Psoas muscle (tissue), 7 donors: ENCODE measurements at regions not wholly inside any gene's neighbourhood (a gene's known extent, or its start where the extent isn't known, plus 50 kb on each side); places are given as distances from the start of the nearest gene placed in this dataset.

Source experiments
- ATAC-seq, 4 donors: fragments of 200-7000 bp; cut with Tn5 transposase; one replicate each; pipeline ENCODE4 v1.9.1; 2020; ENCODE audit warnings: moderate library complexity in 3 of 4, mild to moderate bottlenecking in 2 of 4
- DNase-seq, 2 donors: peaks; one replicate each; pipeline ENCODE4 v3.0.0-alpha.2; 2020
- H3K27ac ChIP-seq: fragments of 200-600 bp; one replicate; pipeline ENCODE4 v1.8.0; 2022
- H3K27me3 ChIP-seq, 3 donors: fragments of 200-600 bp in 1 of 3; one replicate each; pipeline versions ENCODE4 v1.6.1 to v1.8.0; 2013 to 2022; ENCODE audit warnings: low read length in 2 of 3, mild to moderate bottlenecking in 2 of 3, moderate library complexity in 1 of 3; ENCODE audit not compliant: insufficient read depth in 3 of 3
- H3K36me3 ChIP-seq, 2 donors: fragments of 200-600 bp in 1 of 2; one replicate each; pipeline versions ENCODE4 v1.6.1 to v1.8.0; 2013 to 2022; ENCODE audit warnings: low read depth in 1 of 2, mild to moderate bottlenecking in 1 of 2, moderate library complexity in 1 of 2; ENCODE audit not compliant: insufficient read depth in 1 of 2
- H3K4me1 ChIP-seq: fragments of 200-600 bp; one replicate; pipeline ENCODE4 v1.8.0; 2022
- H3K4me3 ChIP-seq: fragments of 200-600 bp; one replicate; pipeline ENCODE4 v1.8.0; 2022; ENCODE audit warnings: mild to moderate bottlenecking
- H3K9me3 ChIP-seq: fragments of 200-600 bp; one replicate; pipeline ENCODE4 v1.8.0; 2022
- CTCF ChIP-seq: fragments of 200-600 bp; IDR thresholded peaks from one replicate; pipeline ENCODE4 v1.8.0; 2022; ENCODE audit warnings: antibody characterized with exemption
- WGBS, 3 donors: extraction: QIAGEN DNeasy Blood & Tissue Kit; methylation state at CpG; one replicate each; pipeline versions ENCODE4 v1.1.6 to v1.1.7; 2013; 5-methylcytosine and 5-hydroxymethylcytosine counted together
- intact Hi-C, 2 donors: fragments of 100-400 bp; cut with DNase I; formaldehyde crosslinking; loops; one replicate each; pipeline versions ENCODE4 v1.11.0 to v1.14.2; 2022
- donor health status: healthy with polysubstance abuse.
- donor health status: DM: no; HTN: no; CAD: no; lungs with moderate emphysema.
- donor health status: Bipolar disorder and iron deficiency.
- donor health status: healthy.
- donor health status: DM: yes; HTN: yes; CAD: no.
- donor health status: DM: no; HTN: no; CAD: no.
- donor health status: DM: yes; HTN: yes; CAD: no.

DNA sequence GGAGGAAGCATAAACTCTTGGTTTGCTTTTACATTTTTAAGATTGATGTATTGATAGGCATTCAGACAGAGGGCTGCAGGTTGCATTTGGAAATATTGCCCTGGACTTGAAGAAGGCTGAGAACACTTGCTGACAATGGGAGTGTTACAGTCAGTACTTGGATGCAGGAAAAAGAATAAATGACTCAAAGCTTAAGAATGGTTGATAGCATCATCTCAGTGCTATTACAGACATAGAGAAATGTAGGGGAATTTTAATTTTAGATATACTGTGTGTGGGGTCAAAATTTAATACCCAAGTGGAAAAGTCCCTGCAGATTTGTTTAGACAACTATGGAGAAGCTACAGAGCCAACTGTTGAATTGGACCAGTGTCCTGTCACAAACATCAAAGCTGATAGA is 101.1 kb downstream of the ISL1 start:
- no peak for DNase-seq
- intact Hi-C loops, result no loop called here

GRCh38 chr5:51486158-51486557 is 102.9 kb downstream of the ISL1 start:
- H3K36me3 ChIP-seq, result no peaks in the 10 kb centered on the region
- 89 to 97% (median 92%) methylated on average over 1 of the region's 1 CpG for WGBS, 3 donors
- ATAC-seq, result no peak
- no peaks in the 10 kb centered on the region for H3K9me3 ChIP-seq
- intact Hi-C loops, result no loop called here
- no peaks in the 10 kb centered on the region for H3K27me3 ChIP-seq
- H3K4me1 ChIP-seq, result no peaks in the 10 kb centered on the region
- no peak overlapping the region for H3K27ac ChIP-seq
- H3K4me3 ChIP-seq, result no peak overlapping the region
- TF ChIP-seq CTCF, result no peak
- DNase-seq, result no peak

More for the DNA sequence above, 101.1 kb downstream of the ISL1 start:
- no peak overlapping the region for H3K4me3 ChIP-seq
- no peak for ATAC-seq
- H3K9me3 ChIP-seq, result no peaks in the 10 kb centered on the region
- no peak for TF ChIP-seq CTCF
- no peak overlapping the region for H3K27ac ChIP-seq
- no peaks in the 10 kb centered on the region for H3K4me1 ChIP-seq
- H3K36me3 ChIP-seq, result no peaks in the 10 kb centered on the region
- H3K27me3 ChIP-seq, result no peaks in the 10 kb centered on the region

- H3K4me3 ChIP-seq, result no peak overlapping the region
- intact Hi-C loops, result no loop called here
- TF ChIP-seq CTCF, result no peak
- no peak for ATAC-seq
- no peaks in the 10 kb centered on the region for H3K9me3 ChIP-seq
- no peak overlapping the region for H3K27ac ChIP-seq
- DNase-seq, result no peak
- H3K27me3 ChIP-seq, result no peaks in the 10 kb centered on the region
- no peaks in the 10 kb centered on the region for H3K36me3 ChIP-seq
- no peaks in the 10 kb centered on the region for H3K4me1 ChIP-seq
- 9 to 11% (median 10%) methylated on average over 5 of the region's 5 CpGs for WGBS, 3 donors
Observed at GRCh38 chr5:51487952-51488351, 104.7 kb downstream of the ISL1 start.

GRCh38 chr5:51488803-51489642 is 105.8 kb downstream of the ISL1 start:
- intact Hi-C loops, result no loop called here
- whole genome bisulfite sequencing, 3 donors, result 33 to 57% (median 53%) methylated on average over 3 of the region's 3 CpGs
- ATAC-seq (no peak), DNase-seq (no peak)
- no peak for TF ChIP-seq CTCF
- Histone ChIP-seq H3K36me3 (no peaks in the 10 kb centered on the region), H3K9me3 (no peaks in the 10 kb centered on the region), H3K4me1 (no peaks in the 10 kb centered on the region), H3K27me3 (no peaks in the 10 kb centered on the region), H3K27ac (no peak overlapping the region), H3K4me3 (no peak overlapping the region)

GRCh38 chr5:51494821-51495220 is 111.6 kb downstream of the ISL1 start:
- no peak for DNase-seq
- no peak for ATAC-seq
- H3K4me3 ChIP-seq, result no peak overlapping the region
- H3K27ac ChIP-seq, result no peak overlapping the region
- H3K4me1 ChIP-seq, result no peaks in the 10 kb centered on the region
- no peaks in the 10 kb centered on the region for H3K9me3 ChIP-seq
- TF ChIP-seq CTCF, result no peak
- 88 to 92% (median 91%) methylated on average over 12 of the region's 12 CpGs for WGBS, 3 donors
- H3K36me3 ChIP-seq, result no peaks in the 10 kb centered on the region
- intact Hi-C loops, result no loop called here
- no peaks in the 10 kb centered on the region for H3K27me3 ChIP-seq
